GM10266 (cell line): ENCODE measurements at regions not wholly inside any gene's neighbourhood (a gene's known extent, or its start where the extent isn't known, plus 50 kb on each side); places are given as distances from the start of the nearest gene placed in this dataset.

Experiments
- DNase-seq: peaks from one replicate; pipeline ENCODE4 v3.0.0; 2012; ENCODE audit errors: extremely low spot score
- TF ChIP-seq, protein P1 (sequence below): IDR thresholded peaks from 2 replicates; pipeline ENCODE4 v1.5.1; 2012; ENCODE audit warnings: mild to moderate bottlenecking, low read depth; ENCODE audit not compliant: control insufficient read depth, insufficient read depth; ENCODE audit errors: missing control alignments

DNA sequence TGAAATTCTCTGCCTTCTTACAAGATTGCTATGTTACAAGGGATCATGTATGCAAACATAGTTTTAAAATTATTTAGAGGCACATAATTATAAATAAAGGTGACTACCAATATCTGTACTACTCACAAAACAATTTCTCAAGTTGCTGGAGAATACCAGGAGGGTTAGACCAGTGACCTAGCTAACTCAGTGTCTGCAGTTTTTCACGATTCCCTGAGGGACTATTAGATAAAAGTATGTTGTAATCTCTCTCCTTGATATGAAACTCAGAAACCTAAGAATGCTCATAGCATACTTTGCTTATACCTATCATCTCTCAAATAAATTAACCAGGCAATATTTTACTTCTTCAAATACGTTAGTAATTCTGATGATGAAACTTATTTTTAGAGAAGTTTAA lies 534.0 kb upstream of the ANKRD30A start:
- no peak for DNase-seq

GRCh38 chr10:36583690-36584089 lies 541.7 kb upstream of the ANKRD30A start:
- no peak for DNase-seq
- TF ChIP-seq, protein P1, sequence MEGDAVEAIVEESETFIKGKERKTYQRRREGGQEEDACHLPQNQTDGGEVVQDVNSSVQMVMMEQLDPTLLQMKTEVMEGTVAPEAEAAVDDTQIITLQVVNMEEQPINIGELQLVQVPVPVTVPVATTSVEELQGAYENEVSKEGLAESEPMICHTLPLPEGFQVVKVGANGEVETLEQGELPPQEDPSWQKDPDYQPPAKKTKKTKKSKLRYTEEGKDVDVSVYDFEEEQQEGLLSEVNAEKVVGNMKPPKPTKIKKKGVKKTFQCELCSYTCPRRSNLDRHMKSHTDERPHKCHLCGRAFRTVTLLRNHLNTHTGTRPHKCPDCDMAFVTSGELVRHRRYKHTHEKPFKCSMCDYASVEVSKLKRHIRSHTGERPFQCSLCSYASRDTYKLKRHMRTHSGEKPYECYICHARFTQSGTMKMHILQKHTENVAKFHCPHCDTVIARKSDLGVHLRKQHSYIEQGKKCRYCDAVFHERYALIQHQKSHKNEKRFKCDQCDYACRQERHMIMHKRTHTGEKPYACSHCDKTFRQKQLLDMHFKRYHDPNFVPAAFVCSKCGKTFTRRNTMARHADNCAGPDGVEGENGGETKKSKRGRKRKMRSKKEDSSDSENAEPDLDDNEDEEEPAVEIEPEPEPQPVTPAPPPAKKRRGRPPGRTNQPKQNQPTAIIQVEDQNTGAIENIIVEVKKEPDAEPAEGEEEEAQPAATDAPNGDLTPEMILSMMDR, result no peak

More for the DNA sequence above, 534.0 kb upstream of the ANKRD30A start:
- TF ChIP-seq, protein P1, result no peak

DNA sequence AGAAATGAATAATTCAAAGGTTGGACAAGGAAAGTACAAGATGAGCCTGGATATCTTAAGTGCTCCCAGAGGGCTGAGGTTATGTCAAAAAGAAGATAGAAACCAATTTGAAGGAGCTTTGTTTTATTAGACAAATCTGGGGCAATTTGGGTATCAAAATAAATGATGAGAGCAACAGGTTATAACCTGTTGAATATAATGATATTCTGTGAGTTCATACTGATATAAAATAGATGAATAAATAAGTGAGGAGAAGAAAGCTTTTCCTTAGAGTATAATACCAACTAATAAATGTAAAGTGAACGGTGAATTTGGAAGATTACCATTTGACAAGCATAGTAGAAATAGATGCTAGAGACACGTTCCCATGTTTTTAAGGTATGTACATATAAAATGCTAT lies 544.2 kb upstream of the ANKRD30A start:
- TF ChIP-seq, protein P1, result no peak
- DNase-seq, result no peak

GRCh38 chr10:36578306-36578705 lies 547.1 kb upstream of the ANKRD30A start:
- DNase-seq, result no peak
- TF ChIP-seq, protein P1, result no peak

DNA sequence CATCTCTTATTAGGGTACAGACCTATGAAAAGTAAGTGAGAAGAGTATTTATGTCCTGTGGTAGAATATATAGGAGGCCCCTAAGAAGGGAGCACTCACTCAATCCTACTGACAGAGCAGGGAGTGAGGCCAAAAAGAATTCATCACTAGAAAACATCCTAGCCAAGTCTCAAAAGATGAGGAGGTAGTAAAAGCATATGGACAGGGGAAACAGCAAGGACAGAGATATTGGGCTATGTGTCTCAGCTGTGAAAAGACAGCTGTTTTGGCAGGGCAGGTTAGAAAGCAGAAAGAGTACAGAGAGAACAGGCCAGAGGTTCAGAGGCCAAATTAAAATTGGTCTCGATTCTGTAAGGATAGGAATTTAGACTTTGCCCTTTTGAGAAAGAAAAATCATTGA lies 548.3 kb upstream of the ANKRD30A start:
- TF ChIP-seq, protein P1, result no peak
- no peak for DNase-seq

GRCh38 chr10:36574207-36574606 lies 551.2 kb upstream of the ANKRD30A start:
- TF ChIP-seq, protein P1, result no peak
- DNase-seq, result no peak

DNA sequence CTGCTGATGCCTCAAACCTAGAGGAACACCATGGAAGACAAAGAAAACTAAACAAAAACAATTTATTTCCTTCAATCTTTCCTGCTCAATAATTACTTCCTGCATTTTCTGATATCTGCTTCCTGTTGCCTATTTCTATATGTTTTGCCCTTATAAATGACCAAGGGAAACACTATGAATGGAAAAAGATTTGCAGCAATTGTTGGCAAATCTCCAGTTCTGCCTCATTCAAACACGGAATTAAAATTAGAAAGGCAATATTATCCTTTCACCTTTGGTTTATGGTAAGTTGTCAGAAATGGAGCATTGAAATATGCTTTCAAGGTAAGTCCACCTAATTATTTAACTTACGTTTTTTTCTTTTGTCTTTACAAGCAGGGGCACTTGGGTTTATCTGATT lies 552.2 kb upstream of the ANKRD30A start:
- TF ChIP-seq, protein P1, result no peak
- DNase-seq, result no peak
